PC-9 (cell line): ENCODE measurements at regions not wholly inside any gene's neighbourhood (a gene's known extent, or its start where the extent isn't known, plus 50 kb on each side); places are given as distances from the start of the nearest gene placed in this dataset.

Experiments
- BruUV-seq: library from RNA; stranded (reverse); fragments of 400-500 nt; replicated peaks from 2 replicates; lab custom pipeline; 2021; lab: Mats Ljungman, UMichigan
- CTCF ChIA-PET: fragments of 300-600 bp; sonication (Branson Sonifier 250); formaldehyde crosslinking; loops from one replicate; lab custom pipeline; 2022; ENCODE audit warnings: antibody characterized with exemption; lab: Charles Lee
- POLR2A ChIA-PET: fragments of 300-600 bp; sonication (Branson Sonifier 250); formaldehyde crosslinking; loops from one replicate; lab custom pipeline; 2022; ENCODE audit warnings: antibody characterized with exemption; ENCODE audit not compliant: unreplicated experiment; lab: Charles Lee
- DNase-seq, 2 experiments: peaks; one replicate each; pipeline versions ENCODE4 v3.0.0 to v3.0.0-alpha.2; 2015 to 2022; ENCODE audit warnings: mixed read lengths in 1 of 2
- H2AFZ ChIP-seq: fragments of 200-600 bp; sonication (generic); 2 replicates; pipeline ENCODE4 v1.8.1; 2017; ENCODE audit warnings: antibody characterized with exemption
- H3F3A ChIP-seq: fragments of 200-600 bp; sonication (generic); 2 replicates; pipeline ENCODE4 v1.8.1; 2017; ENCODE audit warnings: antibody characterized with exemption, mild to moderate bottlenecking, low read depth; ENCODE audit not compliant: insufficient read depth
- H3K27ac ChIP-seq: fragments of 200-600 bp; sonication (generic); 2 replicates; pipeline ENCODE4 v1.6.1; 2016; ENCODE audit warnings: mixed run types
- H3K27me3 ChIP-seq: fragments of 200-600 bp; sonication (generic); 2 replicates; pipeline ENCODE4 v1.6.1; 2016; ENCODE audit warnings: low read depth, mixed run types; ENCODE audit not compliant: insufficient read depth
- H3K36me3 ChIP-seq: fragments of 200-600 bp; sonication (generic); 2 replicates; pipeline ENCODE4 v1.6.1; 2016; ENCODE audit warnings: low read depth, mixed run types
- H3K4me1 ChIP-seq: fragments of 200-600 bp; sonication (generic); replicated peaks from 2 replicates; pipeline ENCODE4 v1.6.1; 2016; ENCODE audit warnings: mixed run types; ENCODE audit not compliant: insufficient read depth
- H3K4me2 ChIP-seq: fragments of 200-600 bp; sonication (generic); 2 replicates; pipeline ENCODE4 v1.6.1; 2017; ENCODE audit warnings: mixed run types
- H3K4me3 ChIP-seq: fragments of 200-600 bp; sonication (generic); 2 replicates; pipeline ENCODE4 v1.6.1; 2016; ENCODE audit warnings: mixed run types
- H3K79me2 ChIP-seq: fragments of 200-600 bp; sonication (generic); 2 replicates; pipeline ENCODE4 v1.6.1; 2017; ENCODE audit warnings: low read depth, mixed run types
- H3K9me2 ChIP-seq: fragments of 200-600 bp; sonication (generic); 2 replicates; pipeline ENCODE4 v1.8.1; 2017; ENCODE audit warnings: mild to moderate bottlenecking; ENCODE audit not compliant: insufficient read depth
- H3K9me3 ChIP-seq: fragments of 200-600 bp; sonication (generic); 2 replicates; pipeline ENCODE4 v1.8.1; 2016; ENCODE audit warnings: low read depth; ENCODE audit not compliant: insufficient read depth
- H4K20me1 ChIP-seq: fragments of 200-600 bp; sonication (generic); 2 replicates; pipeline ENCODE4 v1.8.1; 2017; ENCODE audit not compliant: insufficient read depth
- CTCF ChIP-seq: fragments of 200-600 bp; sonication (generic); conservative IDR thresholded peaks from 2 replicates; pipeline ENCODE4 v1.6.1; 2017; ENCODE audit warnings: mixed run types, antibody characterized with exemption, mild to moderate bottlenecking, moderate library complexity
- EZH2 ChIP-seq: fragments of 200-600 bp; sonication (generic); IDR thresholded peaks from 2 replicates; pipeline ENCODE4 v1.8.0; 2017; ENCODE audit warnings: antibody characterized with exemption, low read depth
- intact Hi-C: fragments of 100-400 bp; cut with micrococcal nuclease; formaldehyde crosslinking; loops from one replicate; pipeline ENCODE4 v1.10.0; 2022; ENCODE audit not compliant: unreplicated experiment

GRCh38 chr3:101964861-101965260 lies 115.5 kb downstream of the NFKBIZ start:
- CTCF ChIA-PET: no interaction called here
- BruUV-seq: no TSS peak
- no peak for DNase-seq
- Histone ChIP-seq H3K79me2 (no peaks in the 10 kb centered on the region), H3K9me3 (no peaks in the 10 kb centered on the region), H2AFZ (no peak overlapping the region), H3K4me3 (no peak overlapping the region), H3K4me2 (no peak overlapping the region), H3K36me3 (no peaks in the 10 kb centered on the region), H3F3A (no peaks in the 10 kb centered on the region), H3K27ac (no peak overlapping the region), H4K20me1 (no peaks in the 10 kb centered on the region), H3K9me2 (no peaks in the 10 kb centered on the region), H3K4me1 (0 out of 2 replicates have a peak, but pooled peaks cover 4% of the 10 kb centered on the region), H3K27me3 (no peaks in the 10 kb centered on the region)
- no peak for TF ChIP-seq EZH2
- no peak for TF ChIP-seq CTCF
- intact Hi-C loops: no loop called here
- POLR2A ChIA-PET: no interaction called here

- no peak overlapping the region for H2AFZ ChIP-seq
- H4K20me1 ChIP-seq: no peaks in the 10 kb centered on the region
- no peaks in the 10 kb centered on the region for H3K9me3 ChIP-seq
- 0 out of 2 replicates have a peak, but pooled peaks cover 4% of the 10 kb centered on the region for H3K4me1 ChIP-seq
- no peaks in the 10 kb centered on the region for H3K9me2 ChIP-seq
- POLR2A ChIA-PET: no interaction called here
- no peak for DNase-seq
- TF ChIP-seq EZH2 (no peak), CTCF (no peak)
- H3K27ac ChIP-seq: no peak overlapping the region
- H3K4me2 ChIP-seq: no peak overlapping the region
- H3K4me3 ChIP-seq: no peak overlapping the region
- H3K27me3 ChIP-seq: 0 out of 2 replicates have a peak, but pooled peaks cover 4% of the 10 kb centered on the region
- BruUV-seq: no TSS peak
- CTCF ChIA-PET: no interaction called here
- intact Hi-C loops: no loop called here
- no peaks in the 10 kb centered on the region for H3K79me2 ChIP-seq
- H3F3A ChIP-seq: no peaks in the 10 kb centered on the region
- H3K36me3 ChIP-seq: no peaks in the 10 kb centered on the region
These were observed 116.9 kb downstream of the NFKBIZ start for GRCh38 chr3:101966226-101966625.

- Histone ChIP-seq H3K4me2 (no peak overlapping the region), H3K4me1 (no peaks in the 10 kb centered on the region), H4K20me1 (no peaks in the 10 kb centered on the region), H2AFZ (no peak overlapping the region), H3K36me3 (no peaks in the 10 kb centered on the region), H3K9me3 (peaks cover 8% of the 10 kb centered on the region; the same call in 1 of the 2 replicates), H3K27me3 (0 out of 2 replicates have a peak, but pooled peaks cover 4% of the 10 kb centered on the region), H3K79me2 (no peaks in the 10 kb centered on the region), H3F3A (no peaks in the 10 kb centered on the region), H3K4me3 (no peak overlapping the region), H3K27ac (no peak overlapping the region), H3K9me2 (no peaks in the 10 kb centered on the region)
- BruUV-seq: no TSS peak
- POLR2A ChIA-PET: no interaction called here
- CTCF ChIA-PET: interaction anchor here (0.6 kb wide), 1 partner anchor 533 kb away, joined by 4 read pairs; no protein-coding TSS in a partner anchor
- no peak for DNase-seq
- TF ChIP-seq EZH2: no peak
- TF ChIP-seq CTCF: no peak
- intact Hi-C loops: no loop called here
These were observed 120.9 kb downstream of the NFKBIZ start for GRCh38 chr3:101970212-101970611.
